DOHH2 (cell line): ENCODE measurements at regions not wholly inside any gene's neighbourhood (a gene's known extent, or its start where the extent isn't known, plus 50 kb on each side); places are given as distances from the start of the nearest gene placed in this dataset.

Experiments
- EZH2phosphoT487 ChIP-seq: fragments of 200-600 bp; sonication (generic); IDR thresholded peaks from 2 replicates; pipeline ENCODE4 v1.6.1; 2017; ENCODE audit warnings: borderline replicate concordance, mild to moderate bottlenecking, antibody characterized with exemption, low read length, moderate library complexity, mixed read lengths
- TF ChIP-seq, protein P1 (sequence below): fragments of 200-600 bp; sonication (generic); IDR thresholded peaks from one replicate; pipeline ENCODE4 v1.5.1; 2014; ENCODE audit warnings: antibody characterized with exemption, mild to moderate bottlenecking, low read depth, low read length; ENCODE audit not compliant: poor library complexity, severe bottlenecking

DNA sequence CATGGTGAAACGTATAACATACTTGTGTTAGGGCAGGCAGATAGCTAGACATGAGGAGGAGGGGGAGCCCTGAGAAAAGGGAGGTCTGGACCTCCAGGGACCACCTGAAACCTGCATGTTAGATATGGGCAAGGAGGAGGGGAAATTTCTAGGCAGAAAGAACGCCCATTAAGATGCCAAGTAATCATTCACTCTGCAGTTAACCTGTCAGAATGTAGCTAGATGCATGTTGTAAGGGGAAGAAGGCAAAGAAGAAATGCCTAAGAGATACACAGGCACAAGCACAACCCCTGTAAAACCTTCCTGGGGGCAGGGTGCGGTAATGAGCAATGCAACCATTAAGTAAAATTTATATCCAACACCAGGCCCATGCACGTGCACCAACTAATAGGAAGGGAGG is 1055.3 kb upstream of the SPRY2 start:
- TF ChIP-seq, protein P1, sequence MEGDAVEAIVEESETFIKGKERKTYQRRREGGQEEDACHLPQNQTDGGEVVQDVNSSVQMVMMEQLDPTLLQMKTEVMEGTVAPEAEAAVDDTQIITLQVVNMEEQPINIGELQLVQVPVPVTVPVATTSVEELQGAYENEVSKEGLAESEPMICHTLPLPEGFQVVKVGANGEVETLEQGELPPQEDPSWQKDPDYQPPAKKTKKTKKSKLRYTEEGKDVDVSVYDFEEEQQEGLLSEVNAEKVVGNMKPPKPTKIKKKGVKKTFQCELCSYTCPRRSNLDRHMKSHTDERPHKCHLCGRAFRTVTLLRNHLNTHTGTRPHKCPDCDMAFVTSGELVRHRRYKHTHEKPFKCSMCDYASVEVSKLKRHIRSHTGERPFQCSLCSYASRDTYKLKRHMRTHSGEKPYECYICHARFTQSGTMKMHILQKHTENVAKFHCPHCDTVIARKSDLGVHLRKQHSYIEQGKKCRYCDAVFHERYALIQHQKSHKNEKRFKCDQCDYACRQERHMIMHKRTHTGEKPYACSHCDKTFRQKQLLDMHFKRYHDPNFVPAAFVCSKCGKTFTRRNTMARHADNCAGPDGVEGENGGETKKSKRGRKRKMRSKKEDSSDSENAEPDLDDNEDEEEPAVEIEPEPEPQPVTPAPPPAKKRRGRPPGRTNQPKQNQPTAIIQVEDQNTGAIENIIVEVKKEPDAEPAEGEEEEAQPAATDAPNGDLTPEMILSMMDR = no peak
- TF ChIP-seq EZH2phosphoT487 = no peak
